ENCODE measurements at regions not wholly inside any gene's neighbourhood (a gene's known extent, or its start where the extent isn't known, plus 50 kb on each side); places are given as distances from the start of the nearest gene placed in this dataset.

- Histone ChIP-seq H3K27me3 (ENCODE audit: control insufficient read depth in 4 of 4, insufficient read depth in 4 of 4, low read length in 3 of 4) (no peaks in the 10 kb centered on the region), H3K9me3 (ENCODE audit: control insufficient read depth in 4 of 4, low read length in 3 of 4) (peaks cover 0 to 4% (median 2%) of the 10 kb centered on the region in 4 donors), H3K9ac (ENCODE audit: low read depth in 1 of 2, low read length in 2 of 2) (no peak overlapping the region), H3K27ac (ENCODE audit: low read depth in 1 of 2, low read length in 2 of 2) (no peak overlapping the region), H3K4me1 (ENCODE audit: control insufficient read depth in 4 of 4, insufficient read depth in 4 of 4, low read length in 3 of 4) (peaks cover 0 to 3% (median 0%) of the 10 kb centered on the region in 4 donors), H3K36me3 (ENCODE audit: control insufficient read depth in 4 of 4, insufficient read depth in 3 of 4, low read depth in 1 of 4, low read length in 3 of 4) (no peaks in the 10 kb centered on the region), H3K4me3 (ENCODE audit: low read depth in 1 of 3, low read length in 3 of 3) (no peak overlapping the region)
- no peak for TF ChIP-seq HNF4A (conservative IDR thresholded peaks at IDR 0.05)
- TF ChIP-seq ATF3 (IDR thresholded peaks at IDR 0.05): no peak
- no peak for TF ChIP-seq RAD21 (IDR thresholded peaks at IDR 0.05)
- no peak for TF ChIP-seq YY1 (IDR thresholded peaks at IDR 0.05)
- no peak for TF ChIP-seq RXRA (IDR thresholded peaks at IDR 0.05)
- no peak for DNase-seq (ENCODE audit: low spot score)
- WGBS: 93% methylated on average over 2 of the region's 2 CpGs
These were observed 76.5 kb upstream of the HAAO start for GRCh38 chr2:42868874-42869273.

- no peak overlapping the region for H3K9ac ChIP-seq (ENCODE audit: low read depth in 1 of 2, low read length in 2 of 2)
- H3K36me3 ChIP-seq (ENCODE audit: control insufficient read depth in 4 of 4, insufficient read depth in 3 of 4, low read depth in 1 of 4, low read length in 3 of 4): no peaks in the 10 kb centered on the region
- H3K27me3 ChIP-seq (ENCODE audit: control insufficient read depth in 4 of 4, insufficient read depth in 4 of 4, low read length in 3 of 4): no peaks in the 10 kb centered on the region
- WGBS: 97% methylated on average over 3 of the region's 3 CpGs
- peaks cover 0 to 4% (median 2%) of the 10 kb centered on the region in 4 donors for H3K9me3 ChIP-seq (ENCODE audit: control insufficient read depth in 4 of 4, low read length in 3 of 4)
- no peak for DNase-seq (ENCODE audit: low spot score)
- peaks cover 0 to 3% (median 0%) of the 10 kb centered on the region in 4 donors for H3K4me1 ChIP-seq (ENCODE audit: control insufficient read depth in 4 of 4, insufficient read depth in 4 of 4, low read length in 3 of 4)
- H3K4me3 ChIP-seq (ENCODE audit: low read depth in 1 of 3, low read length in 3 of 3): no peak overlapping the region
- no peak overlapping the region for H3K27ac ChIP-seq (ENCODE audit: low read depth in 1 of 2, low read length in 2 of 2)
- TF ChIP-seq FOXA2 (IDR thresholded peaks at IDR 0.05): no peak
- TF ChIP-seq EGR1 (IDR thresholded peaks at IDR 0.05; ENCODE audit: low read depth in 2 of 2): no peak
- TF ChIP-seq CTCF (IDR thresholded peaks at IDR 0.05; ENCODE audit: low read depth, low read length, missing input control): no peak
- TF ChIP-seq HNF4A (conservative IDR thresholded peaks at IDR 0.05): no peak
- no peak for TF ChIP-seq HNF4G (IDR thresholded peaks at IDR 0.05)
- TF ChIP-seq RAD21 (IDR thresholded peaks at IDR 0.05): no peak
- no peak for TF ChIP-seq GABPA (IDR thresholded peaks at IDR 0.05 in 1 of 2, conservative IDR thresholded peaks at IDR 0.05 in 1 of 2)
- TF ChIP-seq SP1 (IDR thresholded peaks at IDR 0.05): no peak
- TF ChIP-seq NR2F2 (IDR thresholded peaks at IDR 0.05): no peak
- no peak for TF ChIP-seq ZBTB33 (IDR thresholded peaks at IDR 0.05)
These were observed 75.7 kb upstream of the HAAO start for GRCh38 chr2:42868096-42868495.

All from liver (tissue), 8 donors.